Large intestine (tissue), 3 donors: ENCODE measurements at regions not wholly inside any gene's neighbourhood (a gene's known extent, or its start where the extent isn't known, plus 50 kb on each side); places are given as distances from the start of the nearest gene placed in this dataset.
"Not testable (repeated sequence)": the region's sequence is repeated elsewhere in the genome, so short reads cannot be mapped to it uniquely, and the experiment has no call there.

Source experiments
- DNase-seq, 2 donors: peaks; one replicate each; pipeline versions ENCODE4 v3.0.0 to v3.0.0-alpha.2; 2013
- H3K27ac ChIP-seq: one replicate; pipeline ENCODE4 v1.5.1; 2013; ENCODE audit warnings: low read length
- H3K27me3 ChIP-seq: 2 replicates; pipeline ENCODE4 v1.6.1; 2013; ENCODE audit warnings: low read length; ENCODE audit not compliant: control insufficient read depth, insufficient read depth
- H3K36me3 ChIP-seq: 2 replicates; pipeline ENCODE4 v1.6.1; 2013; ENCODE audit warnings: low read length; ENCODE audit not compliant: control insufficient read depth, insufficient read depth
- H3K4me1 ChIP-seq: one replicate; pipeline ENCODE4 v1.6.1; 2013; ENCODE audit warnings: low read length; ENCODE audit not compliant: control insufficient read depth, insufficient read depth
- H3K4me3 ChIP-seq: one replicate; pipeline ENCODE4 v1.5.1; 2013; ENCODE audit warnings: low read length
- H3K9me3 ChIP-seq: one replicate; pipeline ENCODE4 v1.6.1; 2013; ENCODE audit warnings: mild to moderate bottlenecking, low read depth, low read length, moderate library complexity; ENCODE audit not compliant: control insufficient read depth
- WGBS: methylation state at CpG from one replicate; pipeline ENCODE4 v1.1.5; 2013; ENCODE audit warnings: low lambda C conversion rate; ENCODE audit not compliant: insufficient coverage; 5-methylcytosine and 5-hydroxymethylcytosine counted together

GRCh38 chr4:154132406-154132805 is 343.5 kb upstream of the SFRP2 start:
- no peak for DNase-seq
- H3K4me3 ChIP-seq = no peak overlapping the region
- WGBS = 86% methylated on average over 1 of the region's 1 CpG
- no peaks in the 10 kb centered on the region for H3K4me1 ChIP-seq
- H3K9me3 ChIP-seq = no peaks in the 10 kb centered on the region
- no peak overlapping the region for H3K27ac ChIP-seq
- H3K27me3 ChIP-seq = no peaks in the 10 kb centered on the region
- H3K36me3 ChIP-seq = no peaks in the 10 kb centered on the region

GRCh38 chr4:154126276-154126675 is 337.4 kb upstream of the SFRP2 start:
- no peaks in the 10 kb centered on the region for H3K27me3 ChIP-seq
- H3K9me3 ChIP-seq = no peaks in the 10 kb centered on the region
- no peaks in the 10 kb centered on the region for H3K4me1 ChIP-seq
- H3K36me3 ChIP-seq = no peaks in the 10 kb centered on the region
- H3K27ac ChIP-seq = no peak overlapping the region
- no peak for DNase-seq
- no peak overlapping the region for H3K4me3 ChIP-seq
- WGBS = 80% methylated on average over 1 of the region's 1 CpG

- Histone ChIP-seq H3K27ac (no peak overlapping the region), H3K4me1 (no peaks in the 10 kb centered on the region), H3K27me3 (no peaks in the 10 kb centered on the region), H3K9me3 (no peaks in the 10 kb centered on the region), H3K36me3 (no peaks in the 10 kb centered on the region), H3K4me3 (no peak overlapping the region)
- 86% methylated on average over 3 of the region's 3 CpGs for WGBS
- no peak for DNase-seq
These were observed 336.5 kb upstream of the SFRP2 start for GRCh38 chr4:154125340-154125739.

GRCh38 chr4:154124539-154125255 is 335.8 kb upstream of the SFRP2 start:
- no peak overlapping the region for H3K4me3 ChIP-seq
- DNase-seq = no peak
- H3K36me3 ChIP-seq = no peaks in the 10 kb centered on the region
- no peak overlapping the region for H3K27ac ChIP-seq
- H3K9me3 ChIP-seq = no peaks in the 10 kb centered on the region
- WGBS = no CpG with 5 or more reads among the region's 4 CpGs
- H3K4me1 ChIP-seq = no peaks in the 10 kb centered on the region
- no peaks in the 10 kb centered on the region for H3K27me3 ChIP-seq

- DNase-seq = no peak
- no peak overlapping the region for H3K27ac ChIP-seq
- no peaks in the 10 kb centered on the region for H3K4me1 ChIP-seq
- no CpG with 5 or more reads among the region's 3 CpGs for WGBS
- H3K27me3 ChIP-seq = no peaks in the 10 kb centered on the region
- no peaks in the 10 kb centered on the region for H3K36me3 ChIP-seq
- no peak overlapping the region for H3K4me3 ChIP-seq
- no peaks in the 10 kb centered on the region for H3K9me3 ChIP-seq
These were observed 335.0 kb upstream of the SFRP2 start for GRCh38 chr4:154123897-154124296.

GRCh38 chr4:154120690-154121345 is 331.9 kb upstream of the SFRP2 start:
- Histone ChIP-seq H3K36me3 (no peaks in the 10 kb centered on the region), H3K4me1 (no peaks in the 10 kb centered on the region), H3K27ac (no peak overlapping the region), H3K27me3 (no peaks in the 10 kb centered on the region), H3K4me3 (no peak overlapping the region), H3K9me3 (no peaks in the 10 kb centered on the region)
- DNase-seq = no peak
- WGBS = no CpG with 5 or more reads among the region's 4 CpGs

GRCh38 chr4:154120006-154120676 is 331.3 kb upstream of the SFRP2 start:
- no peaks in the 10 kb centered on the region for H3K27me3 ChIP-seq
- WGBS = 32% methylated on average over 3 of the region's 5 CpGs
- no peak overlapping the region for H3K4me3 ChIP-seq
- no peak overlapping the region for H3K27ac ChIP-seq
- H3K36me3 ChIP-seq = no peaks in the 10 kb centered on the region
- no peak for DNase-seq
- H3K4me1 ChIP-seq = no peaks in the 10 kb centered on the region
- no peaks in the 10 kb centered on the region for H3K9me3 ChIP-seq

- H3K27me3 ChIP-seq = no peaks in the 10 kb centered on the region
- H3K4me1 ChIP-seq = no peaks in the 10 kb centered on the region
- no peak for DNase-seq
- no peaks in the 10 kb centered on the region for H3K9me3 ChIP-seq
- H3K4me3 ChIP-seq = no peak overlapping the region
- H3K36me3 ChIP-seq = no peaks in the 10 kb centered on the region
- no peak overlapping the region for H3K27ac ChIP-seq
- no CpG with 5 or more reads among the region's 5 CpGs for WGBS
These were observed 330.4 kb upstream of the SFRP2 start for GRCh38 chr4:154119317-154119716.

GRCh38 chr4:154117726-154118125 is 328.8 kb upstream of the SFRP2 start:
- WGBS = 100% methylated on average over 1 of the region's 9 CpGs
- H3K27me3 ChIP-seq, H3K4me1 ChIP-seq, H3K27ac ChIP-seq, H3K9me3 ChIP-seq, H3K36me3 ChIP-seq, H3K4me3 ChIP-seq, DNase-seq: not testable (repeated sequence)

- Histone ChIP-seq H3K4me3 (no peak overlapping the region), H3K9me3 (no peaks in the 10 kb centered on the region), H3K36me3 (no peaks in the 10 kb centered on the region), H3K27me3 (no peaks in the 10 kb centered on the region), H3K4me1 (no peaks in the 10 kb centered on the region), H3K27ac (no peak overlapping the region)
- WGBS = no CpG with 5 or more reads among the region's 2 CpGs
- DNase-seq = no peak
These were observed 318.5 kb upstream of the SFRP2 start for GRCh38 chr4:154107337-154107736.
